GM06990 (cell line): ENCODE measurements at regions not wholly inside any gene's neighbourhood (a gene's known extent, or its start where the extent isn't known, plus 50 kb on each side); places are given as distances from the start of the nearest gene placed in this dataset.

ENCODE experiments used
- DNase-seq: peaks from one replicate; pipeline ENCODE4 v3.0.0-alpha.2; 2011; ENCODE audit not compliant: insufficient read length; ENCODE audit errors: extremely low read depth
- H3K27me3 ChIP-seq: replicated peaks from 2 replicates; pipeline ENCODE4 v1.6.0; 2011; ENCODE audit warnings: low read length; ENCODE audit not compliant: control insufficient read depth, insufficient read depth
- H3K36me3 ChIP-seq: 2 replicates; pipeline ENCODE4 v1.5.1; 2011; ENCODE audit warnings: low read length; ENCODE audit not compliant: control insufficient read depth, insufficient read depth
- H3K4me3 ChIP-seq: replicated peaks from 2 replicates; pipeline ENCODE4 v1.5.1; 2011; ENCODE audit warnings: low read depth, mild to moderate bottlenecking, control low read depth, low read length
- TF ChIP-seq, protein P1 (sequence below): IDR thresholded peaks from 2 replicates; pipeline ENCODE4 v1.5.1; 2011; ENCODE audit warnings: low read length, control low read depth, mild to moderate bottlenecking, inconsistent platforms; ENCODE audit not compliant: insufficient read depth, poor library complexity, severe bottlenecking

DNA sequence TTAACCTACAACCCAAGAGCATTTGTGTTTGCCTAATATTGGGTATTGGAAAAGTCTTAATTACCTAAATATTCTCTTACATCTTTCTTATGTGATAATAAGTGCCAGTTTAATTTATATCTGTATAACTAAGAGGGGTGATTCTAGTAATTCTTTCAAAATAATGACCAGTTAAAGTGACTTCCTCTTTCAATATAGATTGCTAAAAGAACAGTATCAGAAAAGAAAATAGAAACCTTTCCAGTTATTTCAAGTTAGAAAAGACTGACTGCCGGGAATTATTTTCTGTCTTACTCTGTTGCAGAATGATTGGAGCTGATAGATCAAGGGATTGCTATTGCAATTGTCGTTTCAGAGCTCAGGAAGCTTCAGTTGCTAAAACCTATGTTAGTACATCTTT is 525.0 kb upstream of the SEMA3D start:
- H3K36me3 ChIP-seq: no peaks in the 10 kb centered on the region
- H3K4me3 ChIP-seq: no peak overlapping the region
- DNase-seq: no peak
- no peaks in the 10 kb centered on the region for H3K27me3 ChIP-seq
- TF ChIP-seq, protein P1, sequence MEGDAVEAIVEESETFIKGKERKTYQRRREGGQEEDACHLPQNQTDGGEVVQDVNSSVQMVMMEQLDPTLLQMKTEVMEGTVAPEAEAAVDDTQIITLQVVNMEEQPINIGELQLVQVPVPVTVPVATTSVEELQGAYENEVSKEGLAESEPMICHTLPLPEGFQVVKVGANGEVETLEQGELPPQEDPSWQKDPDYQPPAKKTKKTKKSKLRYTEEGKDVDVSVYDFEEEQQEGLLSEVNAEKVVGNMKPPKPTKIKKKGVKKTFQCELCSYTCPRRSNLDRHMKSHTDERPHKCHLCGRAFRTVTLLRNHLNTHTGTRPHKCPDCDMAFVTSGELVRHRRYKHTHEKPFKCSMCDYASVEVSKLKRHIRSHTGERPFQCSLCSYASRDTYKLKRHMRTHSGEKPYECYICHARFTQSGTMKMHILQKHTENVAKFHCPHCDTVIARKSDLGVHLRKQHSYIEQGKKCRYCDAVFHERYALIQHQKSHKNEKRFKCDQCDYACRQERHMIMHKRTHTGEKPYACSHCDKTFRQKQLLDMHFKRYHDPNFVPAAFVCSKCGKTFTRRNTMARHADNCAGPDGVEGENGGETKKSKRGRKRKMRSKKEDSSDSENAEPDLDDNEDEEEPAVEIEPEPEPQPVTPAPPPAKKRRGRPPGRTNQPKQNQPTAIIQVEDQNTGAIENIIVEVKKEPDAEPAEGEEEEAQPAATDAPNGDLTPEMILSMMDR: no peak

DNA sequence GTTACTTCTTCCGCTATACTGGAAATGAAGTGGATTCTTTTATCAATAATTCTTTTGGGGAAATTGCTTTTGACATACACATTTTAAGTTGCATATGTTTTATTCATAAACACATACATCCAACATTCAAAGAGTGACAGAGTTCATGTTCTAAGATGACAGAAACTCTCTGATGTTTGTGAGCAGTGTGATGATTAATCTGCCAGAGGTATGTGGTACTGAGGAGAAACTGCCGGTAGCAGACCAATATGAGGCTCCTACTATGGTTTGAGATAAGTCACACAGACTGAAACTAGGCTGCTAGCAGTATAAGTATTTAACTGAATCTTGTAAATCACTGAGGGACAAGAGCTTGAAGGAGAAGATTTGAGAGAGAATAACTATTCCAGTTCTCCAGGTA is 524.1 kb upstream of the SEMA3D start:
- Histone ChIP-seq H3K4me3 (no peak overlapping the region), H3K27me3 (no peaks in the 10 kb centered on the region)

GRCh38 chr7:85708221-85708620 is 521.4 kb upstream of the SEMA3D start:
- H3K4me3 ChIP-seq: no peak overlapping the region
- H3K27me3 ChIP-seq: no peaks in the 10 kb centered on the region
- no peak for DNase-seq
- TF ChIP-seq, protein P1: no peak
- no peaks in the 10 kb centered on the region for H3K36me3 ChIP-seq

More for the DNA sequence above, 524.1 kb upstream of the SEMA3D start:
- no peak for DNase-seq
- no peaks in the 10 kb centered on the region for H3K36me3 ChIP-seq
- TF ChIP-seq, protein P1: no peak

DNA sequence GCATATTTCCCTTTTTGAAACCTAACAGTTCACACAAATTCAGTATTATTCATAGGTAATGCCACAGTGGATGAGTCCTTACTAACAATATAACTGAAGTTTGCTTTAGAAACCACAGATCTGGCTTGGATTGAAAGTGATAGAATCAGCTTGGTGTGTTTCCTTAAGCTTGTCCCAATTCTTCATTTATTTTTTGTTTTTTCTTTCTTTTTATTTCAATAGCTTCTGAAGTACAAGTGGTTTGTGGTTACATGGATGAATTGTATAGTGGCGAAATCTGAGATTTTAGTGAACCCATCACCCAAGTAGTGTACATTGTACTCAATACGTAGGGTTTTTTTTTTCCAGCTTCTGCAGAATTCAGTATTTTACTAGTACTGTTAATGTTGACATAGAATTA is 518.2 kb upstream of the SEMA3D start:
- DNase-seq: no peak
- H3K27me3 ChIP-seq: no peaks in the 10 kb centered on the region
- no peak overlapping the region for H3K4me3 ChIP-seq
- H3K36me3 ChIP-seq: no peaks in the 10 kb centered on the region
- TF ChIP-seq, protein P1: no peak

- DNase-seq: no peak
Observed at GRCh38 chr7:85703251-85704010, 516.6 kb upstream of the SEMA3D start.

More at GRCh38 chr7:85703251-85704010, 516.6 kb upstream of the SEMA3D start:
- Histone ChIP-seq H3K27me3 (no peaks in the 10 kb centered on the region), H3K36me3 (no peaks in the 10 kb centered on the region), H3K4me3 (no peak overlapping the region)
- TF ChIP-seq, protein P1: no peak
